ENCODE measurements at regions not wholly inside any gene's neighbourhood (a gene's known extent, or its start where the extent isn't known, plus 50 kb on each side); places are given as distances from the start of the nearest gene placed in this dataset.

DNA sequence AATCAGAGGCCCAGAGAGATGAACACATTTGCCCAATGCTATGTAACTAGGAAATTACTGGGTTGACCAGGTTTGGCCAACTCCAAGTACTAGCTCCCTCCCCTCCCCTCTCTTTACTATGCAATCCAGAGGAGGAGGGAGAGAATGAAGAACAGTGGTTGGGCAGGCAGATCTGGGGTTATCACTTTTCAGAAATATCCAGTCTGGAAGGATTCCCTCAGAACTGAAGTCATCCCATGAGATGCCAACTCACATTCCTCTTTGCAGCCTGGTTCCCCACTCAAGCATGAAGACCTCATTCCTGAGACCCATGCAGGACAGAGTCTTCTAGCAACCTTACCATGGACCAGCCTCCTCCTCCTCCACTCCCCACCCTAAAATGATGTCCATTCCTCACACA is 201.1 kb downstream of the TLE3 start:
- no peak overlapping the region for H3K4me2 ChIP-seq
- DNase-seq: no peak
- CTCF ChIA-PET: no interaction called here
- POLR2A ChIA-PET (ENCODE audit: unreplicated experiment): no interaction called here
- no peaks in the 10 kb centered on the region for H3K9me2 ChIP-seq (ENCODE audit: insufficient read depth)
- no peak overlapping the region for H2AFZ ChIP-seq
- no peak overlapping the region for H3K4me3 ChIP-seq
- H3K36me3 ChIP-seq (ENCODE audit: low read depth): no peaks in the 10 kb centered on the region
- H3K9me3 ChIP-seq (ENCODE audit: insufficient read depth, low read depth): no peaks in the 10 kb centered on the region
- peaks cover 3% of the 10 kb centered on the region; the same call in 1 of the 2 replicates for H3K27me3 ChIP-seq (ENCODE audit: insufficient read depth, low read depth)
- H3F3A ChIP-seq (ENCODE audit: insufficient read depth, low read depth): no peaks in the 10 kb centered on the region
- BruUV-seq (replicated peaks): no TSS peak
- no peaks in the 10 kb centered on the region for H3K79me2 ChIP-seq (ENCODE audit: low read depth)
- no peaks in the 10 kb centered on the region for H3K4me1 ChIP-seq (replicated peaks; ENCODE audit: insufficient read depth)
- TF ChIP-seq EZH2 (IDR thresholded peaks at IDR 0.05; ENCODE audit: low read depth) (no peak), CTCF (conservative IDR thresholded peaks at IDR 0.05) (no peak)
- no peaks in the 10 kb centered on the region for H4K20me1 ChIP-seq (ENCODE audit: insufficient read depth)
- intact Hi-C loops (cut with micrococcal nuclease; ENCODE audit: unreplicated experiment): no loop called here
- no peak overlapping the region for H3K27ac ChIP-seq

GRCh38 chr15:69897061-69897460 is 200.7 kb downstream of the TLE3 start:
- no peak overlapping the region for H3K27ac ChIP-seq
- no TSS peak for BruUV-seq (replicated peaks)
- H3K36me3 ChIP-seq (ENCODE audit: low read depth): no peaks in the 10 kb centered on the region
- TF ChIP-seq CTCF (conservative IDR thresholded peaks at IDR 0.05) (no peak), EZH2 (IDR thresholded peaks at IDR 0.05; ENCODE audit: low read depth) (no peak)
- no peak overlapping the region for H3K4me3 ChIP-seq
- H4K20me1 ChIP-seq (ENCODE audit: insufficient read depth): no peaks in the 10 kb centered on the region
- H3F3A ChIP-seq (ENCODE audit: insufficient read depth, low read depth): no peaks in the 10 kb centered on the region
- no peak overlapping the region for H2AFZ ChIP-seq
- POLR2A ChIA-PET (ENCODE audit: unreplicated experiment): no interaction called here
- no peak overlapping the region for H3K4me2 ChIP-seq
- DNase-seq: no peak
- no peaks in the 10 kb centered on the region for H3K79me2 ChIP-seq (ENCODE audit: low read depth)
- CTCF ChIA-PET: no interaction called here
- intact Hi-C loops (cut with micrococcal nuclease; ENCODE audit: unreplicated experiment): no loop called here
- no peaks in the 10 kb centered on the region for H3K9me3 ChIP-seq (ENCODE audit: insufficient read depth, low read depth)
- H3K9me2 ChIP-seq (ENCODE audit: insufficient read depth): no peaks in the 10 kb centered on the region
- peaks cover 3% of the 10 kb centered on the region; the same call in 1 of the 2 replicates for H3K27me3 ChIP-seq (ENCODE audit: insufficient read depth, low read depth)
- no peaks in the 10 kb centered on the region for H3K4me1 ChIP-seq (replicated peaks; ENCODE audit: insufficient read depth)

GRCh38 chr15:69897471-69898237 is 200.1 kb downstream of the TLE3 start:
- intact Hi-C loops (cut with micrococcal nuclease; ENCODE audit: unreplicated experiment): no loop called here
- ChIA-PET CTCF (interaction anchor here (0.6 kb wide), 1 partner anchor 319 kb away, joined by 3 read pairs; no protein-coding TSS in a partner anchor), POLR2A (ENCODE audit: unreplicated experiment) (no interaction called here)
- Histone ChIP-seq H3K9me3 (ENCODE audit: insufficient read depth, low read depth) (no peaks in the 10 kb centered on the region), H3K27ac (no peak overlapping the region), H4K20me1 (ENCODE audit: insufficient read depth) (no peaks in the 10 kb centered on the region), H3K4me1 (replicated peaks; ENCODE audit: insufficient read depth) (no peaks in the 10 kb centered on the region), H3K4me3 (no peak overlapping the region), H3K4me2 (no peak overlapping the region), H3K79me2 (ENCODE audit: low read depth) (no peaks in the 10 kb centered on the region), H2AFZ (no peak overlapping the region), H3K36me3 (ENCODE audit: low read depth) (no peaks in the 10 kb centered on the region), H3K9me2 (ENCODE audit: insufficient read depth) (no peaks in the 10 kb centered on the region), H3K27me3 (ENCODE audit: insufficient read depth, low read depth) (peaks cover 3% of the 10 kb centered on the region; the same call in 1 of the 2 replicates), H3F3A (ENCODE audit: insufficient read depth, low read depth) (no peaks in the 10 kb centered on the region)
- no peak for DNase-seq
- no peak for TF ChIP-seq CTCF (conservative IDR thresholded peaks at IDR 0.05)
- TF ChIP-seq EZH2 (IDR thresholded peaks at IDR 0.05; ENCODE audit: low read depth): no peak
- BruUV-seq (replicated peaks): no TSS peak

Measured in PC-9 (cell line).